WTC11 (cell line): ENCODE measurements at regions not wholly inside any gene's neighbourhood (a gene's known extent, or its start where the extent isn't known, plus 50 kb on each side); places are given as distances from the start of the nearest gene placed in this dataset.

ENCODE experiments used
- ATAC-seq: fragments of 200-7000 bp; cut with Tn5 transposase; 2 replicates; pipeline ENCODE4 v1.10.0; 2021; ENCODE audit warnings: mild to moderate bottlenecking, moderate library complexity
- CTCF ChIA-PET: fragments of 300-600 bp; sonication (Branson Sonifier 250); formaldehyde crosslinking; loops from one replicate; lab custom pipeline; 2021; ENCODE audit warnings: antibody characterized with exemption; lab: Charles Lee
- POLR2A ChIA-PET: fragments of 350-600 bp; sonication (Branson Sonifier 250); formaldehyde crosslinking; loops from one replicate; lab custom pipeline; 2021; ENCODE audit warnings: antibody characterized with exemption; lab: Charles Lee
- DNase-seq: peaks from one replicate; pipeline ENCODE4 v3.0.0; 2021; ENCODE audit warnings: low spot score
- H3K27ac Mint-ChIP-seq: 2 replicates; pipeline ENCODE4 v1.8.0; 2021; ENCODE audit warnings: mixed read lengths
- H3K27me3 Mint-ChIP-seq: 2 replicates; pipeline ENCODE4 v1.8.0; 2021; ENCODE audit warnings: low read depth, mild to moderate bottlenecking, moderate library complexity, mixed read lengths
- H3K36me3 Mint-ChIP-seq: 2 replicates; pipeline ENCODE4 v1.8.0; 2021; ENCODE audit warnings: mixed read lengths
- H3K4me1 Mint-ChIP-seq: 2 replicates; pipeline ENCODE4 v1.8.0; 2022; ENCODE audit warnings: mixed read lengths
- H3K4me3 Mint-ChIP-seq: 2 replicates; pipeline ENCODE4 v1.8.0; 2021; ENCODE audit warnings: mild to moderate bottlenecking, moderate library complexity, mixed read lengths
- H3K9me3 Mint-ChIP-seq: 2 replicates; pipeline ENCODE4 v1.8.0; 2021; ENCODE audit warnings: mixed read lengths
- CREB1 ChIP-seq: sonication (generic); formaldehyde crosslinking; IDR thresholded peaks from 2 replicates; pipeline ENCODE4 v1.8.0; 2023; ENCODE audit warnings: mild to moderate bottlenecking, missing genetic modification reagents
- ETV6 ChIP-seq: sonication (generic); formaldehyde crosslinking; IDR thresholded peaks from 2 replicates; pipeline ENCODE4 v1.8.1; 2022; ENCODE audit warnings: mild to moderate bottlenecking, missing genetic modification reagents
- JAZF1 ChIP-seq: fragments of 250-450 bp; sonication (Bioruptor Pico); IDR thresholded peaks from 2 replicates; pipeline ENCODE4 v1.9.0; 2021; ENCODE audit warnings: moderate library complexity, mild to moderate bottlenecking, inconsistent platforms
- NR1H2 ChIP-seq: sonication (generic); formaldehyde crosslinking; IDR thresholded peaks from 2 replicates; pipeline ENCODE4 v1.9.0; 2021; ENCODE audit warnings: mild to moderate bottlenecking, moderate library complexity, missing genetic modification reagents
- RELA ChIP-seq: sonication (generic); formaldehyde crosslinking; IDR thresholded peaks from 2 replicates; pipeline ENCODE4 v1.8.1; 2022; ENCODE audit warnings: missing genetic modification reagents, mild to moderate bottlenecking, borderline replicate concordance
- SMAD3 ChIP-seq: sonication (generic); formaldehyde crosslinking; IDR thresholded peaks from 2 replicates; pipeline ENCODE4 v1.8.0; 2022; ENCODE audit warnings: missing genetic modification reagents, mild to moderate bottlenecking, borderline replicate concordance
- SP1 ChIP-seq: sonication (generic); formaldehyde crosslinking; conservative IDR thresholded peaks from 2 replicates; pipeline ENCODE4 v1.8.1; 2022; ENCODE audit warnings: missing genetic modification reagents
- TCF7 ChIP-seq: sonication (generic); formaldehyde crosslinking; IDR thresholded peaks from 2 replicates; pipeline ENCODE4 v1.8.0; 2022; ENCODE audit warnings: mild to moderate bottlenecking, low read depth, missing genetic modification reagents, moderate library complexity
- ZBTB21 ChIP-seq: sonication (generic); formaldehyde crosslinking; IDR thresholded peaks from 2 replicates; pipeline ENCODE4 v1.8.1; 2023; ENCODE audit warnings: mild to moderate bottlenecking, missing genetic modification reagents, borderline replicate concordance
- ZNF219 ChIP-seq: sonication (generic); formaldehyde crosslinking; IDR thresholded peaks from 2 replicates; pipeline ENCODE4 v1.8.0; 2023; ENCODE audit warnings: missing genetic modification reagents, mild to moderate bottlenecking, borderline replicate concordance
- ZNF671 ChIP-seq: fragments of 250-450 bp; sonication (Bioruptor Pico); IDR thresholded peaks from 2 replicates; pipeline ENCODE4 v1.8.0; 2021; ENCODE audit warnings: mild to moderate bottlenecking
- TF ChIP-seq, protein P1 (sequence below): sonication (generic); formaldehyde crosslinking; IDR thresholded peaks from 2 replicates; pipeline ENCODE4 v1.8.1; 2023; ENCODE audit warnings: mild to moderate bottlenecking, missing genetic modification reagents, borderline replicate concordance
- TF ChIP-seq, protein P2 (sequence below): fragments of 250-450 bp; sonication (Bioruptor Pico); IDR thresholded peaks from 2 replicates; pipeline ENCODE4 v1.8.0; 2021; ENCODE audit warnings: mild to moderate bottlenecking
- TF ChIP-seq, protein P3 (sequence below): sonication (generic); formaldehyde crosslinking; conservative IDR thresholded peaks from 2 replicates; pipeline ENCODE4 v1.8.1; 2023; ENCODE audit warnings: mild to moderate bottlenecking, low read depth, missing genetic modification reagents, moderate library complexity
- TF ChIP-seq, protein P4 (sequence below): sonication (generic); formaldehyde crosslinking; IDR thresholded peaks from 2 replicates; pipeline ENCODE4 v1.8.1; 2022; ENCODE audit warnings: low read depth, missing genetic modification reagents, borderline replicate concordance
- TF ChIP-seq, protein P5 (sequence below): sonication (generic); formaldehyde crosslinking; IDR thresholded peaks from 2 replicates; pipeline ENCODE4 v1.8.0; 2023; ENCODE audit warnings: missing genetic modification reagents
- TF ChIP-seq, protein P6 (sequence below): sonication (generic); formaldehyde crosslinking; IDR thresholded peaks from 2 replicates; pipeline ENCODE4 v1.8.1; 2023; ENCODE audit warnings: mild to moderate bottlenecking, moderate library complexity, missing genetic modification reagents

DNA sequence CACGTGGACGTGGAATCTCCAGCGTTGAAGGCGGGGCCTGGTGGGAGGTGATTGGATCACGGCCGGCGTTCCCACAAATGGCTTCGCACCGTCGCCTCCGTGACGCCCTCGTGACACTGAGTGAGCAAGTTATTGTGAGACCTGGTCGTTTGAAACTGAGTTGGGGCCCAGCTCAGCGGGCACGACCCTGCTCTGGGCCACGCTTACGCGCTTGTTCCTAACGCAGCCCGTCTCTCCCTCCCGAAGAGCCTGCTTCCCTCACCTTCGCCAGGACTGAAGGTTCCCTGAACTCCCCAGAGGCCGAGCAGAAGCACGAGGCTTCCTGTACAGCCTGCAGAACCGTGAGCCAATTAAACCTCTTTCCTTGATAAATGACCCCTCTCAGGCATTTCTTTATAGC lies 121.8 kb downstream of the RTP5 start (continued):
- TF ChIP-seq, protein P1, sequence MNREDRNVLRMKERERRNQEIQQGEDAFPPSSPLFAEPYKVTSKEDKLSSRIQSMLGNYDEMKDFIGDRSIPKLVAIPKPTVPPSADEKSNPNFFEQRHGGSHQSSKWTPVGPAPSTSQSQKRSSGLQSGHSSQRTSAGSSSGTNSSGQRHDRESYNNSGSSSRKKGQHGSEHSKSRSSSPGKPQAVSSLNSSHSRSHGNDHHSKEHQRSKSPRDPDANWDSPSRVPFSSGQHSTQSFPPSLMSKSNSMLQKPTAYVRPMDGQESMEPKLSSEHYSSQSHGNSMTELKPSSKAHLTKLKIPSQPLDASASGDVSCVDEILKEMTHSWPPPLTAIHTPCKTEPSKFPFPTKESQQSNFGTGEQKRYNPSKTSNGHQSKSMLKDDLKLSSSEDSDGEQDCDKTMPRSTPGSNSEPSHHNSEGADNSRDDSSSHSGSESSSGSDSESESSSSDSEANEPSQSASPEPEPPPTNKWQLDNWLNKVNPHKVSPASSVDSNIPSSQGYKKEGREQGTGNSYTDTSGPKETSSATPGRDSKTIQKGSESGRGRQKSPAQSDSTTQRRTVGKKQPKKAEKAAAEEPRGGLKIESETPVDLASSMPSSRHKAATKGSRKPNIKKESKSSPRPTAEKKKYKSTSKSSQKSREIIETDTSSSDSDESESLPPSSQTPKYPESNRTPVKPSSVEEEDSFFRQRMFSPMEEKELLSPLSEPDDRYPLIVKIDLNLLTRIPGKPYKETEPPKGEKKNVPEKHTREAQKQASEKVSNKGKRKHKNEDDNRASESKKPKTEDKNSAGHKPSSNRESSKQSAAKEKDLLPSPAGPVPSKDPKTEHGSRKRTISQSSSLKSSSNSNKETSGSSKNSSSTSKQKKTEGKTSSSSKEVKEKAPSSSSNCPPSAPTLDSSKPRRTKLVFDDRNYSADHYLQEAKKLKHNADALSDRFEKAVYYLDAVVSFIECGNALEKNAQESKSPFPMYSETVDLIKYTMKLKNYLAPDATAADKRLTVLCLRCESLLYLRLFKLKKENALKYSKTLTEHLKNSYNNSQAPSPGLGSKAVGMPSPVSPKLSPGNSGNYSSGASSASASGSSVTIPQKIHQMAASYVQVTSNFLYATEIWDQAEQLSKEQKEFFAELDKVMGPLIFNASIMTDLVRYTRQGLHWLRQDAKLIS (CRISPR knock-in tag): no peak
- TF ChIP-seq ETV6 (CRISPR knock-in tag) (no peak), ZNF671 (no peak), CREB1 (CRISPR knock-in tag) (no peak), JAZF1 (CRISPR knock-in tag) (no peak), SMAD3 (CRISPR knock-in tag) (no peak), NR1H2 (CRISPR knock-in tag) (no peak), RELA (no peak), SP1 (CRISPR knock-in tag) (no peak)
- TF ChIP-seq, protein P2, sequence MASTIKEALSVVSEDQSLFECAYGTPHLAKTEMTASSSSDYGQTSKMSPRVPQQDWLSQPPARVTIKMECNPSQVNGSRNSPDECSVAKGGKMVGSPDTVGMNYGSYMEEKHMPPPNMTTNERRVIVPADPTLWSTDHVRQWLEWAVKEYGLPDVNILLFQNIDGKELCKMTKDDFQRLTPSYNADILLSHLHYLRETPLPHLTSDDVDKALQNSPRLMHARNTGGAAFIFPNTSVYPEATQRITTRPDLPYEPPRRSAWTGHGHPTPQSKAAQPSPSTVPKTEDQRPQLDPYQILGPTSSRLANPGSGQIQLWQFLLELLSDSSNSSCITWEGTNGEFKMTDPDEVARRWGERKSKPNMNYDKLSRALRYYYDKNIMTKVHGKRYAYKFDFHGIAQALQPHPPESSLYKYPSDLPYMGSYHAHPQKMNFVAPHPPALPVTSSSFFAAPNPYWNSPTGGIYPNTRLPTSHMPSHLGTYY (CRISPR knock-in tag): no peak
- TF ChIP-seq, protein P3, sequence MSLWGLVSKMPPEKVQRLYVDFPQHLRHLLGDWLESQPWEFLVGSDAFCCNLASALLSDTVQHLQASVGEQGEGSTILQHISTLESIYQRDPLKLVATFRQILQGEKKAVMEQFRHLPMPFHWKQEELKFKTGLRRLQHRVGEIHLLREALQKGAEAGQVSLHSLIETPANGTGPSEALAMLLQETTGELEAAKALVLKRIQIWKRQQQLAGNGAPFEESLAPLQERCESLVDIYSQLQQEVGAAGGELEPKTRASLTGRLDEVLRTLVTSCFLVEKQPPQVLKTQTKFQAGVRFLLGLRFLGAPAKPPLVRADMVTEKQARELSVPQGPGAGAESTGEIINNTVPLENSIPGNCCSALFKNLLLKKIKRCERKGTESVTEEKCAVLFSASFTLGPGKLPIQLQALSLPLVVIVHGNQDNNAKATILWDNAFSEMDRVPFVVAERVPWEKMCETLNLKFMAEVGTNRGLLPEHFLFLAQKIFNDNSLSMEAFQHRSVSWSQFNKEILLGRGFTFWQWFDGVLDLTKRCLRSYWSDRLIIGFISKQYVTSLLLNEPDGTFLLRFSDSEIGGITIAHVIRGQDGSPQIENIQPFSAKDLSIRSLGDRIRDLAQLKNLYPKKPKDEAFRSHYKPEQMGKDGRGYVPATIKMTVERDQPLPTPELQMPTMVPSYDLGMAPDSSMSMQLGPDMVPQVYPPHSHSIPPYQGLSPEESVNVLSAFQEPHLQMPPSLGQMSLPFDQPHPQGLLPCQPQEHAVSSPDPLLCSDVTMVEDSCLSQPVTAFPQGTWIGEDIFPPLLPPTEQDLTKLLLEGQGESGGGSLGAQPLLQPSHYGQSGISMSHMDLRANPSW (CRISPR knock-in tag): no peak
- TF ChIP-seq, protein P4, sequence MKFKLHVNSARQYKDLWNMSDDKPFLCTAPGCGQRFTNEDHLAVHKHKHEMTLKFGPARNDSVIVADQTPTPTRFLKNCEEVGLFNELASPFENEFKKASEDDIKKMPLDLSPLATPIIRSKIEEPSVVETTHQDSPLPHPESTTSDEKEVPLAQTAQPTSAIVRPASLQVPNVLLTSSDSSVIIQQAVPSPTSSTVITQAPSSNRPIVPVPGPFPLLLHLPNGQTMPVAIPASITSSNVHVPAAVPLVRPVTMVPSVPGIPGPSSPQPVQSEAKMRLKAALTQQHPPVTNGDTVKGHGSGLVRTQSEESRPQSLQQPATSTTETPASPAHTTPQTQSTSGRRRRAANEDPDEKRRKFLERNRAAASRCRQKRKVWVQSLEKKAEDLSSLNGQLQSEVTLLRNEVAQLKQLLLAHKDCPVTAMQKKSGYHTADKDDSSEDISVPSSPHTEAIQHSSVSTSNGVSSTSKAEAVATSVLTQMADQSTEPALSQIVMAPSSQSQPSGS (CRISPR knock-in tag): no peak
- TF ChIP-seq, protein P5, sequence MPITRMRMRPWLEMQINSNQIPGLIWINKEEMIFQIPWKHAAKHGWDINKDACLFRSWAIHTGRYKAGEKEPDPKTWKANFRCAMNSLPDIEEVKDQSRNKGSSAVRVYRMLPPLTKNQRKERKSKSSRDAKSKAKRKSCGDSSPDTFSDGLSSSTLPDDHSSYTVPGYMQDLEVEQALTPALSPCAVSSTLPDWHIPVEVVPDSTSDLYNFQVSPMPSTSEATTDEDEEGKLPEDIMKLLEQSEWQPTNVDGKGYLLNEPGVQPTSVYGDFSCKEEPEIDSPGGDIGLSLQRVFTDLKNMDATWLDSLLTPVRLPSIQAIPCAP (CRISPR knock-in tag): no peak
- TF ChIP-seq, all 79 proteins: peak for 0

DNA sequence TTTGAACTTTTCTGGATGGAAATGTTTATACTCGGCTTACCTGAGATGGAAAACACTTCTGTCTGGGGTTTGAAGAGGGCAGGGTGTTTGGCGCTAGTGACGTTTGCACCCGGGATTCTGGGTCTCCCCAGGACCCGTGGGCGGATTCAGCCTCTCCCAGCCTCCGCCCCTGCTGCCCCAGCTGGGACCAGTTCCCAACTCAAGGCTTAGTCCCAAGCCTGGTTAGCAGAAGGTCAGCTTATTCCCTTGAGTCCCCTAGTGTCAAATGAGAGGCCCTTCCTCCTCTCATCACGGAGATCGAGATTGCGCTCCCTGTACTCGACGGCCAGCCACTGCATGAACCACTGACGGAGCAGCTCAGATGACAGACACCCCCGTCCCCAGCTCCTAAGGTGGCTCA lies 123.2 kb downstream of the RTP5 start:
- Mint-ChIP-seq H3K27ac (no peak overlapping the region), H3K4me1 (no peaks in the 10 kb centered on the region), H3K4me3 (no peak overlapping the region), H3K27me3 (no peaks in the 10 kb centered on the region; the same call in 1 of the 2 replicates), H3K36me3 (peaks cover 7% of the 10 kb centered on the region; the same call in 1 of the 2 replicates), H3K9me3 (peaks cover 26% of the 10 kb centered on the region)
- DNase-seq: no peak
- POLR2A ChIA-PET: no interaction called here
- ATAC-seq: no peak
- TF ChIP-seq ZBTB21 (CRISPR knock-in tag) (no peak), TCF7 (no peak), ZNF219 (CRISPR knock-in tag) (no peak)
- TF ChIP-seq, protein P6, sequence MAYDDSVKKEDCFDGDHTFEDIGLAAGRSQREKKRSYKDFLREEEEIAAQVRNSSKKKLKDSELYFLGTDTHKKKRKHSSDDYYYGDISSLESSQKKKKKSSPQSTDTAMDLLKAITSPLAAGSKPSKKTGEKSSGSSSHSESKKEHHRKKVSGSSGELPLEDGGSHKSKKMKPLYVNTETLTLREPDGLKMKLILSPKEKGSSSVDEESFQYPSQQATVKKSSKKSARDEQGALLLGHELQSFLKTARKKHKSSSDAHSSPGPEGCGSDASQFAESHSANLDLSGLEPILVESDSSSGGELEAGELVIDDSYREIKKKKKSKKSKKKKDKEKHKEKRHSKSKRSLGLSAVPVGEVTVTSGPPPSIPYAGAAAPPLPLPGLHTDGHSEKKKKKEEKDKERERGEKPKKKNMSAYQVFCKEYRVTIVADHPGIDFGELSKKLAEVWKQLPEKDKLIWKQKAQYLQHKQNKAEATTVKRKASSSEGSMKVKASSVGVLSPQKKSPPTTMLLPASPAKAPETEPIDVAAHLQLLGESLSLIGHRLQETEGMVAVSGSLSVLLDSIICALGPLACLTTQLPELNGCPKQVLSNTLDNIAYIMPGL (CRISPR knock-in tag): no peak
- TF ChIP-seq, protein P2 (CRISPR knock-in tag): no peak
- TF ChIP-seq, all 79 proteins: peak for 0
- CTCF ChIA-PET: interaction anchor here (1.3 kb wide), 1 partner anchor 42 kb away, joined by 4 read pairs; no protein-coding TSS in a partner anchor
